ENCODE measurements at regions not wholly inside any gene's neighbourhood (a gene's known extent, or its start where the extent isn't known, plus 50 kb on each side); places are given as distances from the start of the nearest gene placed in this dataset.

- Histone ChIP-seq H3K27ac (ENCODE audit: low read depth in 2 of 2, low read length in 1 of 2) (no peak overlapping the region), H3K9ac (no peak overlapping the region), H3K79me2 (ENCODE audit: insufficient read depth) (no peaks in the 10 kb centered on the region), H3K4me2 (no peak overlapping the region), H2AFZ (ENCODE audit: low read depth) (no peak overlapping the region), H4K20me1 (ENCODE audit: insufficient read depth) (no peaks in the 10 kb centered on the region), H3K9me2 (no peaks in the 10 kb centered on the region), H3K36me3 (replicated peaks in 1 of 2; ENCODE audit: control insufficient read depth in 1 of 2, insufficient read depth in 2 of 2, low read length in 1 of 2) (no peaks in the 10 kb centered on the region), H3K27me3 (ENCODE audit: insufficient read depth) (no peaks in the 10 kb centered on the region), H3F3A (replicated peaks; ENCODE audit: insufficient read depth) (no peaks in the 10 kb centered on the region), H3K9me3 (no peaks in the 10 kb centered on the region), H3K4me3 (ENCODE audit: low read depth in 2 of 2, low read length in 1 of 2) (no peak overlapping the region), H3K4me1 (ENCODE audit: control insufficient read depth in 1 of 2, insufficient read depth in 2 of 2, low read depth in 1 of 2, low read length in 1 of 2) (no peaks in the 10 kb centered on the region)
- no peak for DNase-seq
- WGBS (ENCODE audit: low lambda C conversion rate), result 0% methylated on average over 3 of the region's 3 CpGs
- ChIA-PET CTCF (no interaction called here), POLR2A (no interaction called here)
- no peak for TF ChIP-seq EP300 (IDR thresholded peaks at IDR 0.05; ENCODE audit: borderline replicate concordance in 1 of 2, low read depth in 1 of 2, low read length in 1 of 2)
- TF ChIP-seq TEAD4 (IDR thresholded peaks at IDR 0.05; ENCODE audit: borderline replicate concordance, insufficient read depth), result no peak
- TF ChIP-seq FOXJ3 (CRISPR knock-in tag; IDR thresholded peaks at IDR 0.05), result no peak
- no peak for TF ChIP-seq CHD2 (IDR thresholded peaks at IDR 0.05; ENCODE audit: low read length, partially characterized antibody)
- no peak for TF ChIP-seq TCF12 (IDR thresholded peaks at IDR 0.05)
- no peak for TF ChIP-seq RCOR1 (IDR thresholded peaks at IDR 0.05; ENCODE audit: low read length)
- TF ChIP-seq PBX3 (IDR thresholded peaks at IDR 0.05), result no peak
These were observed 359.2 kb downstream of the CDH26 start for GRCh38 chr20:60317401-60317800.

GRCh38 chr20:60321601-60322000, 363.4 kb downstream of the CDH26 start:
- Histone ChIP-seq H3K27me3 (ENCODE audit: insufficient read depth) (no peaks in the 10 kb centered on the region), H2AFZ (ENCODE audit: low read depth) (no peak overlapping the region), H3K36me3 (replicated peaks in 1 of 2; ENCODE audit: control insufficient read depth in 1 of 2, insufficient read depth in 2 of 2, low read length in 1 of 2) (no peaks in the 10 kb centered on the region), H3K4me1 (ENCODE audit: control insufficient read depth in 1 of 2, insufficient read depth in 2 of 2, low read depth in 1 of 2, low read length in 1 of 2) (no peaks in the 10 kb centered on the region), H3K4me2 (no peak overlapping the region), H3K4me3 (ENCODE audit: low read depth in 2 of 2, low read length in 1 of 2) (no peak overlapping the region), H3K9ac (no peak overlapping the region), H3K79me2 (ENCODE audit: insufficient read depth) (no peaks in the 10 kb centered on the region), H3F3A (replicated peaks; ENCODE audit: insufficient read depth) (no peaks in the 10 kb centered on the region), H3K27ac (ENCODE audit: low read depth in 2 of 2, low read length in 1 of 2) (no peak overlapping the region), H3K9me3 (no peaks in the 10 kb centered on the region), H3K9me2 (no peaks in the 10 kb centered on the region), H4K20me1 (ENCODE audit: insufficient read depth) (no peaks in the 10 kb centered on the region)
- no peak for DNase-seq
- 31% methylated on average over 3 of the region's 3 CpGs for WGBS (ENCODE audit: low lambda C conversion rate)
- ChIA-PET CTCF (interaction anchor here (1.3 kb wide), 1 partner anchor 9 kb away, joined by 3 read pairs; no protein-coding TSS in a partner anchor), POLR2A (no interaction called here)
- TF ChIP-seq NFIC (IDR thresholded peaks at IDR 0.05; ENCODE audit: borderline replicate concordance) (no peak), YY1 (IDR thresholded peaks at IDR 0.05; ENCODE audit: low read depth) (no peak), IRF3 (IDR thresholded peaks at IDR 0.05; ENCODE audit: low read depth, low read length) (no peak)

- no peak overlapping the region for H3K9ac ChIP-seq
- ChIA-PET POLR2A (no interaction called here), CTCF (interaction anchor here (1.4 kb wide), 1 partner anchor 14 kb away, joined by 5 read pairs; no protein-coding TSS in a partner anchor)
- no peaks in the 10 kb centered on the region for H3K9me2 ChIP-seq
- no peak overlapping the region for H2AFZ ChIP-seq (ENCODE audit: low read depth)
- no peaks in the 10 kb centered on the region for H3K27me3 ChIP-seq (ENCODE audit: insufficient read depth)
- H3K4me3 ChIP-seq (ENCODE audit: low read depth in 2 of 2, low read length in 1 of 2), result no peak overlapping the region
- H3K4me1 ChIP-seq (ENCODE audit: control insufficient read depth in 1 of 2, insufficient read depth in 2 of 2, low read depth in 1 of 2, low read length in 1 of 2), result no peaks in the 10 kb centered on the region
- no peaks in the 10 kb centered on the region for H3F3A ChIP-seq (replicated peaks; ENCODE audit: insufficient read depth)
- H3K27ac ChIP-seq (ENCODE audit: low read depth in 2 of 2, low read length in 1 of 2), result no peak overlapping the region
- 45% methylated on average over 5 of the region's 5 CpGs for WGBS (ENCODE audit: low lambda C conversion rate)
- no peaks in the 10 kb centered on the region for H3K36me3 ChIP-seq (replicated peaks in 1 of 2; ENCODE audit: control insufficient read depth in 1 of 2, insufficient read depth in 2 of 2, low read length in 1 of 2)
- TF ChIP-seq SIN3A (IDR thresholded peaks at IDR 0.05; ENCODE audit: borderline replicate concordance, low read depth, low read length) (no peak), EZH2phosphoT487 (IDR thresholded peaks at IDR 0.05; ENCODE audit: borderline replicate concordance, low read depth) (no peak), FOXJ3 (CRISPR knock-in tag; IDR thresholded peaks at IDR 0.05) (no peak), IRF3 (IDR thresholded peaks at IDR 0.05; ENCODE audit: low read depth, low read length) (no peak)
- H3K9me3 ChIP-seq, result no peaks in the 10 kb centered on the region
- H3K4me2 ChIP-seq, result no peak overlapping the region
- no peaks in the 10 kb centered on the region for H3K79me2 ChIP-seq (ENCODE audit: insufficient read depth)
- DNase-seq, result no peak
- no peaks in the 10 kb centered on the region for H4K20me1 ChIP-seq (ENCODE audit: insufficient read depth)
These were observed 368.6 kb downstream of the CDH26 start for GRCh38 chr20:60326821-60327220.

Measured in SK-N-SH (cell line).